ENCODE measurements at regions not wholly inside any gene's neighbourhood (a gene's known extent, or its start where the extent isn't known, plus 50 kb on each side); places are given as distances from the start of the nearest gene placed in this dataset.

GRCh38 chr11:36817336-36817965 lies 219.4 kb upstream of the RAG2 start:
- TF ChIP-seq, protein P1, sequence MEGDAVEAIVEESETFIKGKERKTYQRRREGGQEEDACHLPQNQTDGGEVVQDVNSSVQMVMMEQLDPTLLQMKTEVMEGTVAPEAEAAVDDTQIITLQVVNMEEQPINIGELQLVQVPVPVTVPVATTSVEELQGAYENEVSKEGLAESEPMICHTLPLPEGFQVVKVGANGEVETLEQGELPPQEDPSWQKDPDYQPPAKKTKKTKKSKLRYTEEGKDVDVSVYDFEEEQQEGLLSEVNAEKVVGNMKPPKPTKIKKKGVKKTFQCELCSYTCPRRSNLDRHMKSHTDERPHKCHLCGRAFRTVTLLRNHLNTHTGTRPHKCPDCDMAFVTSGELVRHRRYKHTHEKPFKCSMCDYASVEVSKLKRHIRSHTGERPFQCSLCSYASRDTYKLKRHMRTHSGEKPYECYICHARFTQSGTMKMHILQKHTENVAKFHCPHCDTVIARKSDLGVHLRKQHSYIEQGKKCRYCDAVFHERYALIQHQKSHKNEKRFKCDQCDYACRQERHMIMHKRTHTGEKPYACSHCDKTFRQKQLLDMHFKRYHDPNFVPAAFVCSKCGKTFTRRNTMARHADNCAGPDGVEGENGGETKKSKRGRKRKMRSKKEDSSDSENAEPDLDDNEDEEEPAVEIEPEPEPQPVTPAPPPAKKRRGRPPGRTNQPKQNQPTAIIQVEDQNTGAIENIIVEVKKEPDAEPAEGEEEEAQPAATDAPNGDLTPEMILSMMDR (IDR thresholded peaks at IDR 0.05), result no peak
- DNase-seq, result no peak
- Histone ChIP-seq H3K4me1 (no peaks in the 10 kb centered on the region), H3K27ac (no peak overlapping the region), H3K4me3 (no peak overlapping the region), H3K9me3 (no peaks in the 10 kb centered on the region), H3K36me3 (no peaks in the 10 kb centered on the region), H3K27me3 (no peaks in the 10 kb centered on the region)
- no peak for ATAC-seq
- intact Hi-C loops (cut with DNase I), result no loop called here
- 71 to 76% methylated on average over 6 of the region's 6 CpGs for WGBS, 2 donors

GRCh38 chr11:36809303-36809702 lies 211.3 kb upstream of the RAG2 start:
- no peaks in the 10 kb centered on the region for H3K36me3 ChIP-seq
- H3K27ac ChIP-seq, result no peak overlapping the region
- TF ChIP-seq, protein P1 (IDR thresholded peaks at IDR 0.05), result no peak
- intact Hi-C loops (cut with DNase I), result no loop called here
- no peaks in the 10 kb centered on the region for H3K4me1 ChIP-seq
- H3K4me3 ChIP-seq, result no peak overlapping the region
- ATAC-seq (no peak), DNase-seq (no peak)
- H3K9me3 ChIP-seq, result no peaks in the 10 kb centered on the region
- H3K27me3 ChIP-seq, result no peaks in the 10 kb centered on the region

DNA sequence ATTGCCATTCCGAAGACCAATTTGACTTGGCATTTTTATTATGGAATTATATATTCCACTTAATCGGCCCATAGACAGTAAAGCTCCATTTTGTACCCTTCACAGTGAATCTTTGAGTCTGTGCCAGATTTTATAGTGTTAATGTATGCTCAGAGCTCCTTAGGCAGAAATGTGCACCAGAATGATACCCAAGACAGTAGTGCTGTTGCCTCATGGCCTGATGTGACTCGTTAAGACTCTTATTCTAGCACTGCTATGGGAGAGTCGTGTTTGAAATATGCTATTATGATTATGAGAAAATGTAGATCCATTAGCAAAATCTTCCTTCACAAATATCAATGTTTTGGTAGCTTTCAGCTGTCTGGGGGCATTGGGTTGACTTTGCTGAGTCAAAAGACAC lies 209.8 kb upstream of the RAG2 start:
- Histone ChIP-seq H3K4me1 (no peaks in the 10 kb centered on the region), H3K27me3 (no peaks in the 10 kb centered on the region), H3K36me3 (no peaks in the 10 kb centered on the region), H3K9me3 (no peaks in the 10 kb centered on the region), H3K27ac (no peak overlapping the region), H3K4me3 (no peak overlapping the region)
- WGBS, 2 donors, result 75 to 85% methylated on average over 4 of the region's 4 CpGs
- intact Hi-C loops (cut with DNase I), result no loop called here
- TF ChIP-seq, protein P1 (IDR thresholded peaks at IDR 0.05), result no peak
- no peak for ATAC-seq
- no peak for DNase-seq

GRCh38 chr11:36803084-36803483 lies 205.0 kb upstream of the RAG2 start:
- Histone ChIP-seq H3K9me3 (no peaks in the 10 kb centered on the region), H3K27me3 (peaks cover 0 to 4% (median 0%) of the 10 kb centered on the region in 7 donors), H3K4me3 (no peak overlapping the region), H3K36me3 (no peaks in the 10 kb centered on the region), H3K4me1 (no peaks in the 10 kb centered on the region), H3K27ac (no peak overlapping the region)
- 71 to 75% methylated on average over 7 of the region's 7 CpGs for WGBS, 2 donors
- TF ChIP-seq, protein P1 (IDR thresholded peaks at IDR 0.05), result no peak
- ATAC-seq (no peak), DNase-seq (no peak)
- intact Hi-C loops (cut with DNase I), result no loop called here

Data from heart right ventricle (tissue), 16 donors.